ENCODE measurements at regions not wholly inside any gene's neighbourhood (a gene's known extent, or its start where the extent isn't known, plus 50 kb on each side); places are given as distances from the start of the nearest gene placed in this dataset.
A peak's percentile ranks its signal among the peaks of the same experiment; 100 is the strongest.

DNA sequence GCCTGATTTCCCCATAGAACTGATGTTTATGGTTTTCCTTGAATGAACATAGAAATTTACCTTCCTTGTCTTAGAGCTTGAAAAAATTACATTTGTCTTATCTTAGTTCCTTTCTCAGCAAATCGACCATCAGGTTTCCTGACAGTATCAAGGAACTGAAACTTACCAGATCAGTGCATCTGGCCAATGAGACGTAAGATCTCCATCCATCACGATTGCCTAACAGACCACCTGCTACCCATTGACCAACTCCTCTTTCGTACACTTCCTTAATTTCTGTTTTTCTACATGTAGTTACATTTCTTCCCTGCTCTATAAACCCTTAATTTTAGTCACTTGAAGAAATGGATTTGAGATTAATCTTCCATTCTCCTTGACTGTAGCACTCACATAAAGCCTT, 57.4 kb upstream of the TMPRSS15 start:
- DNase-seq (ENCODE audit: low read depth): no peak

GRCh38 chr21:18461743-18462142, 58.2 kb upstream of the TMPRSS15 start:
- DNase-seq (ENCODE audit: low read depth): no peak

- DNase-seq (ENCODE audit: low read depth): no peak
Observed at GRCh38 chr21:18467715-18468114, 64.1 kb upstream of the TMPRSS15 start.

- no peak for DNase-seq (ENCODE audit: low read depth)
Observed at GRCh38 chr21:18468790-18469189, 65.2 kb upstream of the TMPRSS15 start.

- no peak for DNase-seq (ENCODE audit: low read depth)
Observed at GRCh38 chr21:18476639-18477038, 73.1 kb upstream of the TMPRSS15 start.

- DNase-seq (ENCODE audit: low read depth): no peak
Observed at GRCh38 chr21:18477043-18477442, 73.5 kb upstream of the TMPRSS15 start.

GRCh38 chr21:18478513-18478912, 74.9 kb upstream of the TMPRSS15 start:
- no peak for DNase-seq (ENCODE audit: low read depth)

GRCh38 chr21:18488252-18488651, 84.7 kb upstream of the TMPRSS15 start:
- DNase-seq (ENCODE audit: low read depth): no peak

DNA sequence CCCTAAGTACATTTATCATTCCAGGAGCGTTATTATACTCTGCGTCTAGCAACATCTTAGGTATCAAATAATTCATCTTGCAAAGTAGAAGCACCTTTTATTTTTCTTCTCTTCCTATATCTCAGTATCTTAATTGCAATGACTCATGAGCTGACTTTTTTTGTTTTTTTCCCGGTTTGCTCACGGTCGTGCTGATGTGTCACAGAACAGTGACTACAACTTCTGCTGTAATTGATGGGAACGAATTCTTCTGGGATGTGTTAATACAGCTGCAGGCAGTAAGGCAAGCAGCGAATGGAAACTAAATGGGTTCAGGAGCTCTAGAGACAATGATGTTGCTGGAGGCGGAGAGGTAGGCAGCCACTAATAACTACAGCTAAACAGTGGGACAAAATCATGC, 89.8 kb upstream of the TMPRSS15 start:
- DNase-seq (ENCODE audit: low read depth): peak; percentile 82

DNA sequence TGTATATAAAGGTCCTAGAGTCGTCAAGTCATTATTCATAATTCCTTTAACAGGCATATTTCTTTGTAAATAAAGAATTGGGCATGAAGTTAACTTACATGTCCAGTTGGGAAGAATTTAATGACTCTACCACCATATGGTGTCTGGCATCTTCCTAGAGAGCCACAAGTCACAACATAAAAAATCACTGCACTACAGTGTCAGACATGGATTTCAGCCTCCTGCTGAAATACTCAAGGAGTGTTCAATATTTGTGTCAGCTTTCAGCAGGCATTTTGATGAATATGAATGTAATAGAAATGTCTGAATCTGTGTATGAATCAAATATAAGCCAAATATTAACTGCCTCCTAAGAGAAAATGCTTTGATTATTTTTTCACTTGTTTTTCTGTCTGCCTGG, 91.9 kb upstream of the TMPRSS15 start:
- DNase-seq (ENCODE audit: low read depth): no peak

DNA sequence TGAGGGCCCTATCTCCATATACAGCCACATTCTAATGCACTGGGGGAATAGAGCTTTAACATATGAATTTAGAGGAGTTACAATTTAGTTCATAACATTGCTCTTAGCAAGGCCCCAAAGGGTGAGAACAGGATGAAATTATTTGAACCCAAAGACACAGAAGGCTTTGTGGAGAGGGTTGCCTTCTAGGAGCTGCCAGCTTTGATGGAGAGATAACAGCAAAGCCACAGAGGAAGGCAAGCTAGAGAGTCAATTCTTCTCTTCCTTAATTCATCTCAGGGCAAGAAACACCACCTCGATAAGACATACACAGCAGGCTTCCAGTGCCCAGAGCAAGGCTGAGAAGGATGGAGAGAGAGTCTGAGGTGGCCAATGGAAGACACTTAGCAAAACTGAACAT, 94.8 kb upstream of the TMPRSS15 start:
- DNase-seq (ENCODE audit: low read depth): no peak

DNA sequence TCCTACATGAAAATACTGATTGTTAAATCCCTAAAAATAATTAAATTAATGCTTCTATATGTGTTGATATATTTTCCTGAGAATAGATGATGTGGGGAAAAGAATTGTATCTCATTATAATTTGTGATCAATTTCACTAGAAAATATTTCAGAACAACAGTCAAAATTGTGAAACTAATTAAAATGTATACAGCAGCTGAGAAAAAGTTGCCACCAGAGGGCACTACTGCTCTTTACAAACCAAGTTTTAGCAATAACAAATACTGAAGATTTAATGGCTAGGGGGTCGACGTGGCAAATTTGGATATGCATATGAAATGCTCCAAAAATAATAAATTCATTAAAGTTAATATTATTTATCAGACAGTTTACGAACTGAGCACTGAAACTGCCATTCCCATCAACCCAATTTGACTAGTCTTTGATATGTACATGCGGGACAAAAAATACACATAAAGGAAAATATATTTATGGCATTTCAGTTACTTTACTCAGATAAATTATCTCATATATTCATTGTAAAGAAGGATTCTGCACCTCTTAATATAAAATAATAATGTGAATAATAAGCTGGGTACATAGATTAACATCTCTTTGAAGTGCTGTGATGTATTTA, 96.3 kb upstream of the TMPRSS15 start:
- DNase-seq (ENCODE audit: low read depth): peak; percentile 32

DNA sequence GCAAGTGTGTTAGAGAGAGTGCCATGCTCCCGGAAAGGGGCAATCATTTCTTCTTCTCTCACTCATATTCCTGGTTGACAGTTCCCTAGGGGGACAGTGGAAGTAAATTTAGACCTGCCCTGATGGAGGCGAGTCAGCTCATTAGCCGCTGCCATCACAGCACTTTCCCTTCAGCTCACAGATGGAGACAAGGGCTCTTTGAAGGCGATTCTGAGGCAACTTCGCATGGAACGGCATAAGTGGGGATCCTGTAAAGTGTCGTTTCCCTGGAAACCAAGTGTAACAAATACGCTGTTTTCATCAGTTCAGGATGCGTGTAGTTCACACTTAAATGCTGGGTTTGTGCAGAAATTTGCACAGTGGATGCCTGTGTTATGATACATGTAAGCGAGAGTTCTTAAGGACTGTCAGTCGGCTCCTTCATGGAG, 114.5 kb upstream of the TMPRSS15 start:
- no peak for DNase-seq (ENCODE audit: low read depth)

GRCh38 chr21:18521204-18521603, 117.6 kb upstream of the TMPRSS15 start:
- no peak for DNase-seq (ENCODE audit: low read depth)

- DNase-seq (ENCODE audit: low read depth): no peak
Observed at GRCh38 chr21:18522181-18522972, 118.8 kb upstream of the TMPRSS15 start.

DNA sequence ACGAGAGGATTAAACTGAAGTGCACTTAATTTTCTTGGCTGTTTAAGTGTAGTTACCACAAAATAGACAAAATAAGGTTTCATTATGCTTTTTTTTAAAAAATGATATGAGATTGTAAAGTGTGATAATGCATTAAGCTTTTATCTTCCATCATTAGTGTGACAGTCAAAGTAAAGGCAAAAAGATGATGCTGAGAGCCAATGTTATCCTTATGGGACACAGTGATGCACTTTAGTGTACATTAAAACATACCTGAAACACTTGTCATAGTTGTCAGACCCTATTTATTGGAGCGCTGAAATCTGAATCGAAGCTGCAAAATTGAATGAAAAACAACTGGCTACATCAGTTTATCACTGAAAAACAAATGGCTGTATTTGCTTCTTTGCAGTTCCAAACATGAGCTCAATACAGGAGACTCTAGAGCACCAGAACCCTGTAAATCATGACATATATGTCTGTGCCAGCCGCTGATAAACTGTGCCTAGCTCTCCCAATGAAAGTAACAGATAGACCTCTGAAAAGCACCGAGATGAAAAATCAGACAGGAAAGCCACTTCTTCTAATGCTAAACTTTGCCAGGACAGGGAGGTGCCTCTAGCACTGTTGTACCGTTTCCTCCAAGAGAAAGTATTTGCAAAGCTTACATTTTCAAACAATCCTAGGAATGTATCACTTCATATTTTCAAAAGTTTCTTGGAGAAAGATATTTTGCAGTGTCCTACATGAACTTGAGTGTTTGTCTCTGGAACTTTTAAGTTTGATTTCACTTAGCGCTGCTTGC, 120.7 kb upstream of the TMPRSS15 start:
- no peak for DNase-seq (ENCODE audit: low read depth)

GRCh38 chr21:18529254-18529653, 125.7 kb upstream of the TMPRSS15 start:
- peak; percentile 92 for DNase-seq (ENCODE audit: low read depth)

DNA sequence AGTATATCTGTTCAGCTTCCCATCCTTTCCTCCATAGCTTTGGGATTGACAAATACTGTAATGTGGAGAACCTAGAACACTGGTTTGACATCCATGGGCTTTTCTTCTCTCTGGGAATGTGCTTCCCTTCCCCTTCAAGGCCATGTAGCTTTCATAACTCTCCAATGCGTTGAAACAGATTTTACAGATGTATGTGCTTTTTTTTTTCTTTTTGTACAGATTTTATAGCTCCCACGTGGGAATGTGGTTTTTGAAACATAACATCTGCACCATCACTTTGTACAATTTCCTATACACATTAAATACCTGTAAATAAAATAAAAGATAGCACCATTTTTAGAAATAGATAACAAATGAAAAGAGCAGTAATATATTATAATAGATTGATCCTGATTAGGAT, 138.5 kb upstream of the TMPRSS15 start:
- no peak for DNase-seq (ENCODE audit: low read depth)

DNA sequence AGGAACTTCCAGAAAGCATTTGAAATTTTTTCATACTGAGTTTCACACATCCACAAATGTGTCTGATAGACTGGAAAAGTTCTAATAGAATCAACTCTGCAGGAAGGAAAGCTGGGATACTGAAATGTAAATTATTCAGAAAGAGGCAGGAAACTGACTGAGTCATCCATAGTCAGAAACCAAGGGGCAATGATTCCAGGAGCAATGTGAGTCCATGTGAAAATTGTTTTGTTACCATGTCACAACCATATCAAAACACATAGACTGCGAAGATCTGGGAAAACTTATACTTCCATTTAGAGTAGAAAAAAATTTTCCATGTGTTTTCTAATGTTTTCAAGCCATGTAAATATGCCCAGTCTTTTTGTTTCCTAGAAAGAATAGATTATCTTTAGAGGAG, 142.3 kb upstream of the TMPRSS15 start:
- DNase-seq (ENCODE audit: low read depth): peak; percentile 37

- no peak for DNase-seq (ENCODE audit: low read depth)
Observed at GRCh38 chr21:18547347-18547746, 143.8 kb upstream of the TMPRSS15 start.

DNA sequence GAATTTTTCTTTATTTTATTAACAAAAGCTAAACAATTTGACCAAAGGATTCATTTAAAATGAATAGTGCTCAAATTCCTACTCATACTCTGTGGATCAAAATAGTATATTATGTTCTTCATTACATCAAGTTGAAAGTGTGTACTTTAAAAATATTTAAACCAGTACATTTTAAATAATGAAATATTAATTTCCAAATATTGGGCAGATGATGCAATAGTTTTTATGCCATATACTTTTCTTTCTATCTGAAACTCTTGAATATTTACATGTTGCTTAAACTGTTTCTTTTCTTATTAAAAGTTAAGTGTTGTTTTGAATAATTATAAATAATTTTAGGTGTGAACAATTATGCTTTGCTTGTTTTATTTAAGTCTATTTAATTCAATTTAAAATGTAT, 144.7 kb upstream of the TMPRSS15 start:
- no peak for DNase-seq (ENCODE audit: low read depth)

- DNase-seq (ENCODE audit: low read depth): no peak
Observed at GRCh38 chr21:18549214-18549905, 145.8 kb upstream of the TMPRSS15 start.
